ENCODE measurements at regions not wholly inside any gene's neighbourhood (a gene's known extent, or its start where the extent isn't known, plus 50 kb on each side); places are given as distances from the start of the nearest gene placed in this dataset.

DNA sequence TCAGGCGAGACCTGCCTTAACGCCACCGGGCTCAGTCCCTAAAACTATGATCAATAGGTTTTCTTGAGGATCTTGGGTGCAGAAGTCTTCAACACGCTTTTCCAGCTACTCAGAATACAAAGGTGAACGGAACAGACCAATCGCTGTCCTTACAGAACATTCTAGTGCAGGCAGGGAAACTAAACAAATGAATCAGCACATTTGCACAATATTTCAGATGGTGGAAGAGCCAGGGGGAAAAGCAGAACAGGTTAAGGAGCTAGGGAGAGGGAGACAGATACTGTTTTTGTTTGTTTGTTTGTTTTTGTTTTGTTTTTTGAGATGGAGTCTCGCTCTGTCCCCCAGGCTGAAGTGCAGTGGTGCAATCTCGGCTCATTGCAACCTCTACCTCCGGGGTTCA lies 271.1 kb downstream of the TFAP2C start:
- POLR2A ChIA-PET, result no interaction called here
- BruUV-seq (replicated peaks), result no TSS peak

More for the DNA sequence above, 271.1 kb downstream of the TFAP2C start:
- RAD21 ChIA-PET (ENCODE audit: low non-redundant PET in 1 of 2, low total read pairs in 2 of 2, uncharacterized antibody in 2 of 2, unreplicated experiment in 2 of 2), result no interaction called here
- no peak overlapping the region for H3K9ac ChIP-seq (ENCODE audit: low read length)
- no peaks in the 10 kb centered on the region for H3K79me2 ChIP-seq (ENCODE audit: insufficient read depth, low read length)
- no peaks in the 10 kb centered on the region for H3K9me2 ChIP-seq (ENCODE audit: insufficient read depth)
- intact Hi-C loops (cut with micrococcal nuclease), result no loop called here
- CTCF ChIA-PET, result no interaction called here
- H3K4me1 ChIP-seq (ENCODE audit: control insufficient read depth in 1 of 2, insufficient read depth in 2 of 2, low read length in 2 of 2), result no peaks in the 10 kb centered on the region
- H3K4me3 ChIP-seq (replicated peaks in 1 of 2; ENCODE audit: low read depth in 1 of 2, low read length in 2 of 2), result no peak overlapping the region
- no peak overlapping the region for H2AFZ ChIP-seq (ENCODE audit: low read depth, low read length, poor library complexity, severe bottlenecking)
- DNase-seq (ENCODE audit: low read depth, low spot score), result no peak
- no peaks in the 10 kb centered on the region for H3K9me3 ChIP-seq (ENCODE audit: control insufficient read depth in 1 of 2, insufficient read depth in 1 of 2, low read depth in 1 of 2, low read length in 2 of 2)
- no peak overlapping the region for H3K27ac ChIP-seq (ENCODE audit: low read depth, low read length)
- H3K27me3 ChIP-seq (ENCODE audit: insufficient read depth, low read length), result 0 out of 2 replicates have a peak, but pooled peaks cover 3% of the 10 kb centered on the region
- no peaks in the 10 kb centered on the region for H3K36me3 ChIP-seq (ENCODE audit: control insufficient read depth in 1 of 2, insufficient read depth in 2 of 2, low read length in 2 of 2)
- no peak for TF ChIP-seq SRF (IDR thresholded peaks at IDR 0.05; ENCODE audit: low read depth)
- TF ChIP-seq, protein P1, sequence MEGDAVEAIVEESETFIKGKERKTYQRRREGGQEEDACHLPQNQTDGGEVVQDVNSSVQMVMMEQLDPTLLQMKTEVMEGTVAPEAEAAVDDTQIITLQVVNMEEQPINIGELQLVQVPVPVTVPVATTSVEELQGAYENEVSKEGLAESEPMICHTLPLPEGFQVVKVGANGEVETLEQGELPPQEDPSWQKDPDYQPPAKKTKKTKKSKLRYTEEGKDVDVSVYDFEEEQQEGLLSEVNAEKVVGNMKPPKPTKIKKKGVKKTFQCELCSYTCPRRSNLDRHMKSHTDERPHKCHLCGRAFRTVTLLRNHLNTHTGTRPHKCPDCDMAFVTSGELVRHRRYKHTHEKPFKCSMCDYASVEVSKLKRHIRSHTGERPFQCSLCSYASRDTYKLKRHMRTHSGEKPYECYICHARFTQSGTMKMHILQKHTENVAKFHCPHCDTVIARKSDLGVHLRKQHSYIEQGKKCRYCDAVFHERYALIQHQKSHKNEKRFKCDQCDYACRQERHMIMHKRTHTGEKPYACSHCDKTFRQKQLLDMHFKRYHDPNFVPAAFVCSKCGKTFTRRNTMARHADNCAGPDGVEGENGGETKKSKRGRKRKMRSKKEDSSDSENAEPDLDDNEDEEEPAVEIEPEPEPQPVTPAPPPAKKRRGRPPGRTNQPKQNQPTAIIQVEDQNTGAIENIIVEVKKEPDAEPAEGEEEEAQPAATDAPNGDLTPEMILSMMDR (IDR thresholded peaks at IDR 0.05 in 2 of 3, conservative IDR thresholded peaks at IDR 0.05 in 1 of 3; ENCODE audit: borderline replicate concordance in 1 of 3, insufficient read depth in 1 of 3, low read depth in 2 of 3, low read length in 2 of 3), result no peak
- no peak for TF ChIP-seq CBX3 (IDR thresholded peaks at IDR 0.05; ENCODE audit: low read depth)
- TF ChIP-seq CEBPB (IDR thresholded peaks at IDR 0.05; ENCODE audit: low read depth), result no peak
- no peak for TF ChIP-seq SIN3A (IDR thresholded peaks at IDR 0.05; ENCODE audit: low read depth)
- no peak for TF ChIP-seq EGR1 (IDR thresholded peaks at IDR 0.05; ENCODE audit: low read depth)
- TF ChIP-seq POLR2AphosphoS5 (IDR thresholded peaks at IDR 0.05; ENCODE audit: low read depth, low read length), result no peak
- TF ChIP-seq, protein P2, sequence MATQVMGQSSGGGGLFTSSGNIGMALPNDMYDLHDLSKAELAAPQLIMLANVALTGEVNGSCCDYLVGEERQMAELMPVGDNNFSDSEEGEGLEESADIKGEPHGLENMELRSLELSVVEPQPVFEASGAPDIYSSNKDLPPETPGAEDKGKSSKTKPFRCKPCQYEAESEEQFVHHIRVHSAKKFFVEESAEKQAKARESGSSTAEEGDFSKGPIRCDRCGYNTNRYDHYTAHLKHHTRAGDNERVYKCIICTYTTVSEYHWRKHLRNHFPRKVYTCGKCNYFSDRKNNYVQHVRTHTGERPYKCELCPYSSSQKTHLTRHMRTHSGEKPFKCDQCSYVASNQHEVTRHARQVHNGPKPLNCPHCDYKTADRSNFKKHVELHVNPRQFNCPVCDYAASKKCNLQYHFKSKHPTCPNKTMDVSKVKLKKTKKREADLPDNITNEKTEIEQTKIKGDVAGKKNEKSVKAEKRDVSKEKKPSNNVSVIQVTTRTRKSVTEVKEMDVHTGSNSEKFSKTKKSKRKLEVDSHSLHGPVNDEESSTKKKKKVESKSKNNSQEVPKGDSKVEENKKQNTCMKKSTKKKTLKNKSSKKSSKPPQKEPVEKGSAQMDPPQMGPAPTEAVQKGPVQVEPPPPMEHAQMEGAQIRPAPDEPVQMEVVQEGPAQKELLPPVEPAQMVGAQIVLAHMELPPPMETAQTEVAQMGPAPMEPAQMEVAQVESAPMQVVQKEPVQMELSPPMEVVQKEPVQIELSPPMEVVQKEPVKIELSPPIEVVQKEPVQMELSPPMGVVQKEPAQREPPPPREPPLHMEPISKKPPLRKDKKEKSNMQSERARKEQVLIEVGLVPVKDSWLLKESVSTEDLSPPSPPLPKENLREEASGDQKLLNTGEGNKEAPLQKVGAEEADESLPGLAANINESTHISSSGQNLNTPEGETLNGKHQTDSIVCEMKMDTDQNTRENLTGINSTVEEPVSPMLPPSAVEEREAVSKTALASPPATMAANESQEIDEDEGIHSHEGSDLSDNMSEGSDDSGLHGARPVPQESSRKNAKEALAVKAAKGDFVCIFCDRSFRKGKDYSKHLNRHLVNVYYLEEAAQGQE (IDR thresholded peaks at IDR 0.05; ENCODE audit: low read depth), result no peak
- TF ChIP-seq TCF7L2 (IDR thresholded peaks at IDR 0.05; ENCODE audit: borderline replicate concordance, extremely low read depth, insufficient read depth, insufficient read length), result no peak
- no peak for TF ChIP-seq ELF1 (IDR thresholded peaks at IDR 0.05; ENCODE audit: borderline replicate concordance, low read depth)
- TF ChIP-seq EZH2 (IDR thresholded peaks at IDR 0.05), result no peak
- no peak for TF ChIP-seq ZNF274 (IDR thresholded peaks at IDR 0.05; ENCODE audit: low read depth, low read length)
- TF ChIP-seq, protein P3, sequence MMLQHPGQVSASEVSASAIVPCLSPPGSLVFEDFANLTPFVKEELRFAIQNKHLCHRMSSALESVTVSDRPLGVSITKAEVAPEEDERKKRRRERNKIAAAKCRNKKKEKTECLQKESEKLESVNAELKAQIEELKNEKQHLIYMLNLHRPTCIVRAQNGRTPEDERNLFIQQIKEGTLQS (IDR thresholded peaks at IDR 0.05), result no peak
- TF ChIP-seq, protein P4, sequence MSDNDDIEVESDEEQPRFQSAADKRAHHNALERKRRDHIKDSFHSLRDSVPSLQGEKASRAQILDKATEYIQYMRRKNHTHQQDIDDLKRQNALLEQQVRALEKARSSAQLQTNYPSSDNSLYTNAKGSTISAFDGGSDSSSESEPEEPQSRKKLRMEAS (IDR thresholded peaks at IDR 0.05), result no peak
- H4K20me1 ChIP-seq (ENCODE audit: insufficient read depth), result no peaks in the 10 kb centered on the region
- no peak overlapping the region for H3K4me2 ChIP-seq (ENCODE audit: low read length)
- no peak for ATAC-seq
